Choroid plexus epithelial cell (primary cell): ENCODE measurements at regions not wholly inside any gene's neighbourhood (a gene's known extent, or its start where the extent isn't known, plus 50 kb on each side); places are given as distances from the start of the nearest gene placed in this dataset.

ENCODE experiments used
- DNase-seq: peaks from one replicate; pipeline ENCODE4 v3.0.0-alpha.2; 2010; ENCODE audit warnings: low read depth
- H3K4me3 ChIP-seq: 2 replicates; pipeline ENCODE4 v1.5.1; 2011; ENCODE audit warnings: low read depth, mild to moderate bottlenecking, control low read depth, low read length, moderate library complexity
- CTCF ChIP-seq: conservative IDR thresholded peaks from 2 replicates; pipeline ENCODE4 v1.5.1; 2011; ENCODE audit warnings: low read depth, mild to moderate bottlenecking, control low read depth, inconsistent platforms, low read length, moderate library complexity

- no peak overlapping the region for H3K4me3 ChIP-seq
- DNase-seq = no peak
- no peak for TF ChIP-seq CTCF
These were observed 117.4 kb downstream of the SOX9 start for GRCh38 chr17:72238157-72238673.

- DNase-seq = no peak
- no peak for TF ChIP-seq CTCF
- H3K4me3 ChIP-seq = no peak overlapping the region
These were observed 118.7 kb downstream of the SOX9 start for GRCh38 chr17:72239548-72239947.

- no peak for DNase-seq
- no peak overlapping the region for H3K4me3 ChIP-seq
- no peak for TF ChIP-seq CTCF
These were observed 119.5 kb downstream of the SOX9 start for GRCh38 chr17:72240333-72240732.

GRCh38 chr17:72244494-72244893, 123.7 kb downstream of the SOX9 start:
- peak; percentile 56 for DNase-seq
- no peak overlapping the region for H3K4me3 ChIP-seq
- no peak for TF ChIP-seq CTCF

GRCh38 chr17:72244956-72245355, 124.1 kb downstream of the SOX9 start:
- no peak for TF ChIP-seq CTCF

GRCh38 chr17:72249441-72249840, 128.6 kb downstream of the SOX9 start:
- H3K4me3 ChIP-seq = no peak overlapping the region
- no peak for TF ChIP-seq CTCF
- no peak for DNase-seq

More at GRCh38 chr17:72244956-72245355, 124.1 kb downstream of the SOX9 start:
- no peak overlapping the region for H3K4me3 ChIP-seq
- peak; percentile 20 for DNase-seq

GRCh38 chr17:72250206-72250605, 129.4 kb downstream of the SOX9 start:
- TF ChIP-seq CTCF = no peak
- no peak for DNase-seq
- H3K4me3 ChIP-seq = no peak overlapping the region
